Fibroblast of the aortic adventitia (primary cell): ENCODE measurements at regions not wholly inside any gene's neighbourhood (a gene's known extent, or its start where the extent isn't known, plus 50 kb on each side); places are given as distances from the start of the nearest gene placed in this dataset.

Source experiments
- DNase-seq: peaks from one replicate; pipeline ENCODE4 v3.0.0-alpha.2; 2010; ENCODE audit warnings: low read depth
- H3K4me3 ChIP-seq: 2 replicates; pipeline ENCODE4 v1.5.1; 2011; ENCODE audit warnings: low read depth, mild to moderate bottlenecking, control low read depth, low read length, moderate library complexity
- CTCF ChIP-seq: IDR thresholded peaks from 2 replicates; pipeline ENCODE4 v1.5.1; 2011; ENCODE audit warnings: mild to moderate bottlenecking, low read length, control low read depth, inconsistent platforms; ENCODE audit not compliant: insufficient read depth

GRCh38 chr1:90200646-90201205 is 205.8 kb downstream of the ZNF326 start:
- DNase-seq, result no peak
- TF ChIP-seq CTCF, result no peak
- no peak overlapping the region for H3K4me3 ChIP-seq

GRCh38 chr1:90198616-90199332 is 203.9 kb downstream of the ZNF326 start:
- no peak for DNase-seq
- no peak for TF ChIP-seq CTCF
- no peak overlapping the region for H3K4me3 ChIP-seq

- DNase-seq, result no peak
- TF ChIP-seq CTCF, result no peak
These were observed 198.2 kb downstream of the ZNF326 start for GRCh38 chr1:90193116-90193515.

GRCh38 chr1:90192408-90192807 is 197.5 kb downstream of the ZNF326 start:
- TF ChIP-seq CTCF, result no peak
- H3K4me3 ChIP-seq, result no peak overlapping the region
- DNase-seq, result no peak

More at GRCh38 chr1:90193116-90193515, 198.2 kb downstream of the ZNF326 start:
- no peak overlapping the region for H3K4me3 ChIP-seq

- no peak overlapping the region for H3K4me3 ChIP-seq
- DNase-seq, result no peak
- TF ChIP-seq CTCF, result no peak
These were observed 195.6 kb downstream of the ZNF326 start for GRCh38 chr1:90190523-90190922.

- no peak for DNase-seq
- H3K4me3 ChIP-seq, result no peak overlapping the region
- TF ChIP-seq CTCF, result no peak
These were observed 195.0 kb downstream of the ZNF326 start for GRCh38 chr1:90189889-90190288.

- DNase-seq, result no peak
- no peak for TF ChIP-seq CTCF
- H3K4me3 ChIP-seq, result no peak overlapping the region
These were observed 192.3 kb downstream of the ZNF326 start for GRCh38 chr1:90187323-90187585.
